Peyer's patch (tissue), 4 donors: ENCODE measurements at regions not wholly inside any gene's neighbourhood (a gene's known extent, or its start where the extent isn't known, plus 50 kb on each side); places are given as distances from the start of the nearest gene placed in this dataset.

Experiments
- DNase-seq, 3 donors: peaks; one replicate each; pipeline ENCODE4 v3.0.0-alpha.2; 2017 to 2019
- H3K27ac ChIP-seq, 4 donors: fragments of 200-600 bp; sonication (generic); one replicate each; pipeline ENCODE4 v1.5.1; 2016 to 2019
- H3K27me3 ChIP-seq, 2 donors: fragments of 200-600 bp; sonication (generic); one replicate each; pipeline ENCODE4 v1.5.1; 2019
- H3K36me3 ChIP-seq, 3 donors: fragments of 200-600 bp; sonication (generic); one replicate each; pipeline ENCODE4 v1.5.1; 2016 to 2019
- H3K4me1 ChIP-seq, 4 donors: fragments of 200-600 bp; sonication (generic); one replicate each; pipeline ENCODE4 v1.5.1; 2016 to 2019
- H3K4me3 ChIP-seq, 4 donors: fragments of 200-600 bp; sonication (generic); 1 replicate in 3 of 4; 2 replicates in 1 of 4; pipeline ENCODE4 v1.5.1; 2016 to 2019; ENCODE audit warnings: mild to moderate bottlenecking in 1 of 4
- H3K9me3 ChIP-seq, 4 donors: fragments of 200-600 bp; sonication (generic); one replicate each; pipeline ENCODE4 v1.5.1; 2016 to 2019; ENCODE audit warnings: mild to moderate bottlenecking in 1 of 4
- POLR2A ChIP-seq, 2 donors: fragments of 450-650 bp; IDR thresholded peaks; one replicate each; pipeline ENCODE4 v1.5.1; 2017; ENCODE audit warnings: antibody characterized with exemption in 2 of 2, mild to moderate bottlenecking in 2 of 2, moderate library complexity in 2 of 2
- TF ChIP-seq, protein P1 (sequence below), 6 experiments: fragments of 450-650 bp in 4 of 6; fragments of 200-600 bp in 2 of 6; sonication (generic) in 1 of 6; IDR thresholded peaks; one replicate each; pipeline ENCODE4 v1.5.1; 2017 to 2019; ENCODE audit warnings: antibody characterized with exemption in 6 of 6, mild to moderate bottlenecking in 3 of 6, moderate library complexity in 1 of 6

GRCh38 chr2:21393173-21393572 is 269.4 kb downstream of the TDRD15 start:
- DNase-seq: no peak
- Histone ChIP-seq H3K4me3 (no peak overlapping the region), H3K27ac (no peak overlapping the region), H3K9me3 (no peaks in the 10 kb centered on the region), H3K4me1 (no peaks in the 10 kb centered on the region), H3K27me3 (no peaks in the 10 kb centered on the region), H3K36me3 (no peaks in the 10 kb centered on the region)
- TF ChIP-seq, protein P1, sequence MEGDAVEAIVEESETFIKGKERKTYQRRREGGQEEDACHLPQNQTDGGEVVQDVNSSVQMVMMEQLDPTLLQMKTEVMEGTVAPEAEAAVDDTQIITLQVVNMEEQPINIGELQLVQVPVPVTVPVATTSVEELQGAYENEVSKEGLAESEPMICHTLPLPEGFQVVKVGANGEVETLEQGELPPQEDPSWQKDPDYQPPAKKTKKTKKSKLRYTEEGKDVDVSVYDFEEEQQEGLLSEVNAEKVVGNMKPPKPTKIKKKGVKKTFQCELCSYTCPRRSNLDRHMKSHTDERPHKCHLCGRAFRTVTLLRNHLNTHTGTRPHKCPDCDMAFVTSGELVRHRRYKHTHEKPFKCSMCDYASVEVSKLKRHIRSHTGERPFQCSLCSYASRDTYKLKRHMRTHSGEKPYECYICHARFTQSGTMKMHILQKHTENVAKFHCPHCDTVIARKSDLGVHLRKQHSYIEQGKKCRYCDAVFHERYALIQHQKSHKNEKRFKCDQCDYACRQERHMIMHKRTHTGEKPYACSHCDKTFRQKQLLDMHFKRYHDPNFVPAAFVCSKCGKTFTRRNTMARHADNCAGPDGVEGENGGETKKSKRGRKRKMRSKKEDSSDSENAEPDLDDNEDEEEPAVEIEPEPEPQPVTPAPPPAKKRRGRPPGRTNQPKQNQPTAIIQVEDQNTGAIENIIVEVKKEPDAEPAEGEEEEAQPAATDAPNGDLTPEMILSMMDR (IDR thresholded peaks at IDR 0.05): no peak
- TF ChIP-seq POLR2A (IDR thresholded peaks at IDR 0.05): no peak

GRCh38 chr2:21395366-21395765 is 271.6 kb downstream of the TDRD15 start:
- Histone ChIP-seq H3K27me3 (no peaks in the 10 kb centered on the region), H3K9me3 (no peaks in the 10 kb centered on the region), H3K4me1 (no peaks in the 10 kb centered on the region), H3K27ac (no peak overlapping the region), H3K36me3 (no peaks in the 10 kb centered on the region), H3K4me3 (no peak overlapping the region)
- DNase-seq: no peak
- TF ChIP-seq, protein P1 (IDR thresholded peaks at IDR 0.05): no peak
- TF ChIP-seq POLR2A (IDR thresholded peaks at IDR 0.05): no peak

- no peak overlapping the region for H3K4me3 ChIP-seq
- H3K9me3 ChIP-seq: no peaks in the 10 kb centered on the region
- H3K27ac ChIP-seq: no peak overlapping the region
- no peak for DNase-seq
- H3K4me1 ChIP-seq: no peaks in the 10 kb centered on the region
- no peaks in the 10 kb centered on the region for H3K27me3 ChIP-seq
- TF ChIP-seq POLR2A (IDR thresholded peaks at IDR 0.05): no peak
- TF ChIP-seq, protein P1 (IDR thresholded peaks at IDR 0.05): no peak
- H3K36me3 ChIP-seq: no peaks in the 10 kb centered on the region
Measured at GRCh38 chr2:21396252-21396651, 272.5 kb downstream of the TDRD15 start.

DNA sequence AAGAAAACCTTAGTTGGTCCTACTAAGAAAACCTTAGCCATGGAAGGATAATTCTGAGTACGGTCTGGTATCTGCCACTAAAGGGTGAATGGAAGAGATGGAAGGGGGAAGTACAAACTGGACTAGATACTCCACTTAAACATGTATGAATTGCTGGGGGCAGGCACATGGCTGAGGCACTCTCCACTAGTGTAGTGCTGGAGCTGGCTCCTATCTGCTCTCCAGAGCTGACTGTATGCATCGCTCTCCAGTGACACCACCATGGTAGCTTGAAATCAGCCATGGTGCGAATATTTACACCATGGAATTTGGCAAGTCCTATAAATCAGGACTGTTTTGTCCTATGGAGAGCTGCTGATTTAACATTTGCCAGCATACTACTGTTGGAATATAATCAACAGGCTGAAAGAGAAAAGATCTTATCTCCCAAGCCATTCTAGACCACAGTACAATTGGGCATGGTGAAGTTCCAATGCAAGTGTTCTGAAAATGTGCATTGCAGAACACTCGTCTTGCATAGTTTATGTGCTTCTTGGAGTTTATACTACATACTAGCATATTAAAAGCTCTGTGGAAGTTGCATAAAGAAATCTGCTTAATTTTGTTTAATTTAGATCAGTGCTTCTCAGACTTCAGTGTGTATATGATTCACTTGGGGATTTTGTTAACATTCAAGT is 277.4 kb downstream of the TDRD15 start:
- no peak overlapping the region for H3K27ac ChIP-seq
- no peaks in the 10 kb centered on the region for H3K4me1 ChIP-seq
- H3K27me3 ChIP-seq: no peaks in the 10 kb centered on the region
- H3K36me3 ChIP-seq: no peaks in the 10 kb centered on the region
- DNase-seq: no peak
- H3K4me3 ChIP-seq: no peak overlapping the region
- H3K9me3 ChIP-seq: no peaks in the 10 kb centered on the region
- no peak for TF ChIP-seq POLR2A (IDR thresholded peaks at IDR 0.05)
- TF ChIP-seq, protein P1 (IDR thresholded peaks at IDR 0.05): no peak

DNA sequence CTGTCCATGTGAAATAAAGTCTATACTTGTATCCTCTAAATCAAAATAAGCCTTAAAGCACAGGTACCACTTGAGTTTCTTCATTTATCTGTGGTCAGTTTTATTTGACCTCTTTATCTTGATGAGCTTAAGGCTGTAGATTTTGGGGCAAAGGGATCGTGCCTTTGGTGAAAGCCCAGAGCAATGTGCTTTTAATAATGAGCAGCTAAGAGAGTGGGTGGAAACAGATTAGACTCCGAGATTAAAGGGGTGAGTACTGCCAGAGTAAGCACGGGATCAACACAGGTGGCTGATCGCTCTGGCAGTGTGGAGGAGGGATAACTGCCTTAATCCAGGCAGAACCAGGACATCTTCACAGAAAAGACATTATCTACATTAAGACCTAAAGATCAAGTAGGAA is 280.4 kb downstream of the TDRD15 start:
- no peak overlapping the region for H3K27ac ChIP-seq

More for the DNA sequence above, 280.4 kb downstream of the TDRD15 start:
- Histone ChIP-seq H3K36me3 (no peaks in the 10 kb centered on the region), H3K9me3 (no peaks in the 10 kb centered on the region), H3K4me3 (no peak overlapping the region), H3K4me1 (no peaks in the 10 kb centered on the region), H3K27me3 (no peaks in the 10 kb centered on the region)
- DNase-seq: no peak
- TF ChIP-seq POLR2A (IDR thresholded peaks at IDR 0.05): no peak
- TF ChIP-seq, protein P1 (IDR thresholded peaks at IDR 0.05): no peak
